Daoy (cell line): ENCODE measurements at regions not wholly inside any gene's neighbourhood (a gene's known extent, or its start where the extent isn't known, plus 50 kb on each side); places are given as distances from the start of the nearest gene placed in this dataset.

ENCODE experiments used
- DNase-seq: peaks from one replicate; pipeline ENCODE4 v3.0.0-alpha.2; 2015; ENCODE audit warnings: low read depth

DNA sequence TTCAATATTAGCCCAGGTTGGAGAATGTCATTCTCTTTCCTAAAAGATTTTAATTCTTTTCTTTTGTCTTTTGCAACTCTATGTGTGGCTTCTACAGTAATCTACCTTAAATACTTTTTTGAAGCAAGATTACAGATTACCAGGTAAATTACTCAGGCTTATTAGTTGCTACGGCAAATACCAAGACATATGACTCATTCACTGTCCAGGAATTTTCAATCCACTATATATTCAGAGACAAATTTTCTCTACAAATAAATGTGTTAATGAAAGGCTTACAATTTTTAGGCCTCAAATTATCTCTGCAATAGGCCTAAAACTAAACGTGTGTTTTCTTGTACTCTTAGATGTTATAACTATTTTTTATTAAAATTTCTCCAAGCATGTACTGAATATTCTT, 631.3 kb downstream of the DIAPH3 start:
- DNase-seq = no peak

DNA sequence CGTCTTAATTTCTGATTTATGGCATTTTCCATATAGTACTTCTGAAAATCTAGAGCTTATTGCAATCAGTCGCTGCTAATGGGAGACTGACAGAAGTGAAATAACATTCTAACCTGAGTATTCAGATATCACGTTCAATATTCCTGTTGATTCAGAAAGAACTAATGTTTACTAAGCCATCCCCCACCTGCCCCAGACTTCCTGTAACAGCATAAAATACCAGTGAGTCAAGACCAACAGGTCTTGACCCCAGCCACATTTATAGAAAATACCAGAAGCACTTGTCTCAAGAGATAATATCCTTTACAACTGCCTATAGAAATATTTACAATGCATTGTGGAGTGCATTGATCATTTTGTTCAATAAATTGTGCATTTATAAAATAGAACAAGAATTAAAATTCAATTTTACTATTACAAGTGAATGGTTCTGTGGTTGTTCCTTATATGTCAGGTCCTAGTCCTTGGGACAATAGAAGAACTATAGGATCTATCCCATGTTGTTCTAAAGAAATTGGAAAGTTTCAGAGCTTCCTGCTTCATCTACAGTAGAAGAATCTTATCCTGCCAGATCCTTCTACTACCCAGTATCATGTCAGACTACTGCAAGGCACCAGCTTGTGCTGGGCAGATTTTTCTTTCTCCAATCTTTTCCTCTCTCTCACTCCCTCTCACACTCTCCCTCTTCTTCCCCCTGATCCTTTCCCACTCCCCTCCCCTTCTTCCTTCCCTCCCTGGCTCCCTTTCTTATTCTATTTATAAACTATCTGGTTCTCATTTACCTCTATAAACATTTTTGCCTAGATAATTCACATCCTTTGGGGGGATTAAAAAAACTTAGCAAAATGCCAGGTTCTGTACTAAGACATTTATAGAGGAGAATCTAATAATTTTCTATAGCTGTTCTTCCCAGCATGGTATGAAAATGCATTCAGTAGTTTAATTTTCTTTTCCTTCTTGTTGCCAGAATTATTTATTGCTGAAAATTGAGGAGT, 629.9 kb downstream of the DIAPH3 start:
- peak; percentile 1 for DNase-seq

DNA sequence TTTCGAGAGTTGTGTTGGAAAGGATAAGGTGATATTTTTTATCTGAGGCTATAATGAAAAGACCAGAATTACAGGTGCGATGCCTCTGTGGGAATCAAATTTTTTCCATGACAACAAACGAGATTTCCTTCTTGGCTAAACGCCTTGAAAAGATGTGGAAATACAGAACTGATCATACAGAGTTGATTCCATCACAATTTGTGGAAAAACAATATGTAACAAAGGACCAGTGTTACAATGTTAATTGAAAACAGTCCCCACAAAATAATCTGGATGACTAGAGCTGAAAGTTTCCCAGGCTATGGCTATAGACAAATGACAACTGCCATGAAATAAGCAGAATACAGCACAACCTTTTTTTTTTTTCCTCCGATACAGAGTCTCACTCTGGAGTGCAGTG, 628.9 kb downstream of the DIAPH3 start:
- DNase-seq = no peak

DNA sequence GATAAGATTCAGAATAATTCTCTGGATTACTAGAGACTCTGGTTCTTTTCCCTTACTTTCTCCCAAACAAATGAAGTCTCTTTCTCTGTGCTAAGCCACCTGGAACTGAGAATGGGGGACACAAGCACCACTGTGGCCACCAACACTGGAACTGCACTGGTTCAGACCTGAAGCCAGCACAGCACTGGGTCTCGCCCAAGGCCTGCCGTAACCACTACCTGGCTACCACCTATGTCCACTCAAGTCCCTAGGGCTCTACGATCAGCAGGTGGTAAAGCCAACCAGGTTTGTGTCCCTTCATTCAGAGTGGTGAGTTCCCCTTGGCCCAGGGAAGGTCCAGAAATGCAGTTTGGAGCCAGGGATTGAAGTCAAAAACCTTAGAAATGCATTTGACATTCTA, 626.2 kb downstream of the DIAPH3 start:
- no peak for DNase-seq

DNA sequence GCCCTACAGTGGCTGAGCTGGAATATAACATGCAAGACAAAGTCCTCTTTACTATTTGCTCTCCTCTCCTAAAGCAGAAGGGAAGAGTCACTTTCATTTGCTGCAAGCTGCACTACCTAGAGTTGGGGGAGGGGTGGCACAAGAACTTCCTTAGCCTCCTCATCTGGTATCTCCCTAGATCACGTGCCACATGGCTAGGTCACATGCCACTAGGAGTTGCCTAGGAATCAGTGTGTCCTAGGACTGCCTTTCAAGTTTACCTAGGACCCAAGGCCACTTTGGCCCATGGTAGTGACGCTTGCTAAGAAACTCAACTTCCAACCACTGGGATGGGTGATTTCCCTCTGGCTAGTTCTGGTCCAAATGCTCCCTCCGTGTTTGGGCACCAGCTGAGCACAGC, 625.2 kb downstream of the DIAPH3 start:
- DNase-seq = no peak

DNA sequence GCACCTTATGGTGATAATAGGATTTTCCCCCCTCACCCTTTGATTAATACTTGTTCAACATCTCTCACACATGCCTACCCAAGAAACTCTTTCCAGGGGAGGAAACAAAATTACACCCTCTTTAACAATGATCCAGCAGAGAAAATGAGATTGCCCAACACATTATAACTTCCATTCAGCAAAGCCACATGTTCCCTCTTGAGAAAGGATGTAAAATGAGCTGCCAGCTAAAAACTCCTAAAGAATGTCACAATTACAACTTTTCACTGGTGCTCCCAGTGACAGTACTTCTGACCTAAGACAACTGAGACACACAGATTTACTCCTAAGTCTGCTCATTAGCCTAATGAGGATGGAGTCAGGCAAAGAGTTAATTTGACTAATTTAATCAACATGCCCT, 621.4 kb downstream of the DIAPH3 start:
- no peak for DNase-seq

DNA sequence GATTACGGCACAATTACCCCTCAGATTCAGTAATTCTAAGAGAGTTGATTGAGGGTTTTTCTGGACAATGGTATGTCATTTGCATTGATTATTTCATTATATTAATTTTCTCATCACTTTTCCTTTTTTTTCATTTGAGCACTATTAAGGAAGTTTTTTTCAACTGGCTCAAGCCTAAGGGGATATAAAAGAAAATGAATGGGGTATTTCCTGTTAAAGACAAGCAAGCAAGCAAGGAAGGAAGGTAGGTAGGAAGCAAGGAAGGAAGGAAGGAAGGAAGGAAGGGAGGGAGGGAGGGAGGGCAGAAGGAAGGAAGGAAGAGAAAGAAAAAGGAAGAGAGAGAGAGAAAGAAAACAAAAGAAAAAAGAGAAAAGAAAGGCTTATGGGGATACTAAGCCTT, 620.3 kb downstream of the DIAPH3 start:
- DNase-seq = no peak

DNA sequence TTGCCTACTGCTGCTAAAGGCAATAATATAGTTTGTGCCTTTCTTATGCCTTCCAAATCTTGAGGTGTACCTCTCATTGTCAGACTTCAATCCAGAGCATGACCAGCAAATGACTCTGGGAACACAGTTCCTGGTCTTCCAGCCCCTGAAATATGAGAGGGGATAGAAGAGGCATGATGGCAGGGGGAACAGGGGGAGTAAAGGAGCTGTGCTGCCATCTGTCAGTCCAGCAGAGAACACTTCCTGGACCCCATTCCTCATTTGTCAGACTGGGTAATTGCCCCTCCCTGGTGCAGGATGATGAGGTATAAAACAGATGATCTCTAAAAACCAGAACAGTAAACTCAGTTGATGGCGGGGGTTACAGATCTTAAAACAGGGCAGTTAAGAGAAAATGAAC, 618.7 kb downstream of the DIAPH3 start:
- DNase-seq = no peak

DNA sequence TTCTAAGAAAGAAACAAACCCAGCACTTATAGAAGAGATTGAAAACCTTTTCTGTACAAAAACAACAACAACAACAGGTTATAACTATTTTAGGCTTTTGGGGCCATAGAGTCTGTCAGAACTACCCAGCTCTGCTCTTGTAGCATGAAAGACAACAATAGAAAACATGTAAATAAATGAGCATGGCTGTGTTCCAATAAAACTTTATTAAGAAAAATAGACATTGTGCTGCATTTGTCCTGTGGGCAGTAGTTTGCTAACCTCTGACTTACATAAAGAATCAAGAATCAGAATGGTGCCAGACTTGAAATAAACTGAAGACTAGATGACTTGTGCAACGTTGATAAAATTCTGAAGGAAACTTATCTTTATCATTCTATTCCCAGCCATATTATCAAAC, 617.5 kb downstream of the DIAPH3 start:
- no peak for DNase-seq

DNA sequence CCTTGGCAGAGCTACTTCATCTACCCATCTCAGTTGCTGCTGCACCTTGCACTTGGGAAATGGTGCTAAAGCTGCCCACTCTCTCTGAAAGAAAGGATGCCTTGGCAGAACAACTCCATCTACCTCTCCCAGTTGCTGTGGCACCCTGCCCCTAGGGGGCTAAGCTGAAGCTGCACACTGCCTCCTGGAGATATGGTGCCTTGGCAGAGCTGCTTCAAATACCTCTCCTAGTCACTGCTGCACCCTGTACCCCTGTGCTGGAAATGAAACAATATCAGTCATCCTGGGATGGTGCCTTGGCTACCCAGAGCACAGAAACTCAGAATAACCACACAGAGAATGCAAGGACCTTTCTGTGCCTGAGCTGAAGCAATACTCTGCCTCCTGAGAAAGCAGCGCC, 615.8 kb downstream of the DIAPH3 start:
- no peak for DNase-seq

DNA sequence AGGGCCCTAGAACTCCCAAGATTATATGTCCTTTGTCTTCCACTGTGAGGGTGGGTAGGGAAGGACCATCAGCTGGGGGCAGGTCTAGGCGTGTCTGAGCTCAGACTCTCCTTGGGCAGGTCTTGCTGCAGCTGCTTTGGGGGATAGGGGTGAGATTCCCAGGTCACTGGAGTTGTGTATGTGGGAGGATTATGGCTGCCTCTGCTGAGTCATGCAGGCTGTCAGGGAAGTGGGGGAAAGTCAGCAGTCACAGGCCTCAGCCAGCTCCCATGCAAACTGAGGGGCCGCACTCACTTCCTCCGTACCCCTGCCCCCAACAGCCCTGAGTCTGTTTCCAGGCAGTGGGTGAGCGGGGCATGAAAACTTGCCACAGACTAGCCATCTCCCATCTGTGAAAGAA, 600.8 kb downstream of the DIAPH3 start:
- no peak for DNase-seq

DNA sequence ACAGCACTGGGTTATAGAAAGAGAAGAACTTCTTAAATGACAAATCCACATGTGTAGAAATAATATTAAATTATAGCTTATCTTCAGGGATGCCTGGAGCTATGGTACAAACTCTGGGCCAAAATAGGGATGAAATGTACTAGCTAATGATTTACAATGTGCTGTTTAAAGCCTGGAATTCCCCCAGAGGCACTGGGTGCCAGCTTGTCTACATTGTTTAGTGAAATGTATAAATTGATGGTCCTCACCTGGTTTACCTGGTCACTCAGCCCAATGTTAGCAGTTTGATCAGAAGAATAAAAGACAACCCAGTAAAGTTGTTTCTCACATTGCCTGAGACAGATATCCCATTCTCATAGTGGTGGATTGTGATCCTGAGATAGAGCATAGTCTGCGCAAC, 597.2 kb downstream of the DIAPH3 start:
- no peak for DNase-seq

DNA sequence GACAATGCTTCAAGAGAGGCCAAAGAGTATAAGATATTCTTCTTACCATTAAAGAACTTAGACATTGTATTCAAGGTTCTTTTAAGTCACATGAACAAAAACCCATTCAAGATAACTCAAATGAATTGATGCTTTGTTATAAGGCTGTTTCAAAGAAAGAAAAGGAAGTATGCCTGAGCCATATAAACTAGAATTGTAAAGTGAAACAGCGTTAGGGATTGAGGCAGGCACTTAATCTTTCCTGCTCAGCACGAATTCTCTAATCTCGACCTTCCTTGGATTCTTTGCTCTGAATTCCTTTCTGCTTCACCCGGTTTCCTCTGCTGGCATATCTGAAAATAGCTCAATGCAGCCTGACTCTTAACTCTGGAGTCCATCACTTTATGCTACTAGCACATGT, 595.4 kb downstream of the DIAPH3 start:
- DNase-seq = no peak

DNA sequence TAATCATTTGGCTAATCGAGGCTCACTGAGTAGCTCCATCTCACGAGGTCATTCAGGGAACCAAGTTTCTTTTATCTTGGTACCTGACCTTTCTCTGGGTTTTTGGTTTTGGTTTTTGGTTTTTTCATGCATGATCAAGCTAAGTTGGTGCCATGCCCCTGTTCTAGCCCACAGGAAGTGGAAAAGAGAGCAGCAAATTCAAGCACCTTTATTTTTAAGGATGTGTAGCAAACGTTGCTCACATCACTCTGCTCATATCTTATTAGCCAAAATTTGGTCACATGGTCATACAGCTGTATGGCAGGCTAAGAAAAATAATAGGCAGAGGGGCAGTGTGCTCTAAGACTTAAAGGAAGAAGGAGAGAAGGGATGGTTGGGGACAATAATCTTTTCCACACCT, 593.5 kb downstream of the DIAPH3 start:
- no peak for DNase-seq

DNA sequence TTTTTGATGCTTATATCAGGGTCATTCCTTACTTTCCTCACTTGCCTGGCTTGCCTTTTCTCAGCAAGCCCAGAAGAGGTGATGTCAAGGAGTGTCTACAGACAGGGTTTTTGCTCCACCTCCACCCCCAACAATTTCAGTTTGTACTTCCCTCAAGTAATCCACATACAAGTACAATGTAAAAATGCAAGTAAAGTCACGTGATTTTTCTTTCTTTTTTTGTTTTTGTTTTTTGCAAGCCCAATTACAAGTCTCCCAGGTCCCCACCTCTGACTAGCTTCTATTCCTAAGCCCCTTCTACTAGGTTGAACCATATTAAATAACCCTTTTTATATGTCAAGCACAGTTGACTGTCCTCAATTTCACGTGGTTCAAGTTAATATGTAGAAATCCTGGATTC, 579.6 kb downstream of the DIAPH3 start:
- DNase-seq = no peak

DNA sequence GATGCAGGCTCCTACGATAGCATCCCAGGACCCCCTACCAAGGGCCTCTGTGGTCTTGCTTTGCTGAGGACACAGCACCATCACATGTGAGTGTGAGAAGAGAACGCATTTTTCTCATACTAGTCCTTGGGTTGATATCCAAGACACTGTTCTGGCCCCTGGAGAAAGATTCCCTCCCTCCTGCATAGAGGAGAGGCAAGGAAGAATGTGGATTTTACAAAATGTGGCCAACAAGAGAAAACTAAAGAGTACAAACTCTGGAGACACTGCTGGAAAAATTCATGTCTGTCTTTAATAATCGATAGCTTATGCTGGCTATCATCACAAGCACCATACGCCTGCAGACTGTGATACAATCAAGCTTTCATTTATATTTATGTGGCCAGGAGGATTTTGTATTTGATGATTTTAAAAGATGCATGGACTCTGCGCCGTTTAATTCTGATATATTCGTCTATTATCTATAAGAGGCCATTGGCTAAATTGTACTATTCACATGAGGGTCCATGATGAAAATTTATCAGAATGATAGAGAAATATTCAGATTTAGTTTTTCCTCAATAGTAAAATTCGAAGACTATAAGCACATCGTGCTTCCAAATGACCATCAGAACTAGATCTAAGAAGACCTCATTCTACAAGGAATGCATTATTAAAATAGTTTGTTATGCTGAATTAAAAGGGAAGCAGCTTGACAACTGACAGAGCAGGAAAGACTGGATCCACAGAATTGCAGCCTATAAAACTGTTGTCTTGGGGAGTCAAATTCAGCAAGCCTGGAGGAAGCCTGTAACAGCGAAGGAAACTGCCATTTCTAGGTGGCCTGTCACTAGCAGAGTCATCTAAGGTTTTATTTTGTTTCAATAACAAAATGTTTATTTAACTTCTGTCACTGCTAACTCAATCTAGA, 578.7 kb downstream of the DIAPH3 start:
- DNase-seq = no peak

DNA sequence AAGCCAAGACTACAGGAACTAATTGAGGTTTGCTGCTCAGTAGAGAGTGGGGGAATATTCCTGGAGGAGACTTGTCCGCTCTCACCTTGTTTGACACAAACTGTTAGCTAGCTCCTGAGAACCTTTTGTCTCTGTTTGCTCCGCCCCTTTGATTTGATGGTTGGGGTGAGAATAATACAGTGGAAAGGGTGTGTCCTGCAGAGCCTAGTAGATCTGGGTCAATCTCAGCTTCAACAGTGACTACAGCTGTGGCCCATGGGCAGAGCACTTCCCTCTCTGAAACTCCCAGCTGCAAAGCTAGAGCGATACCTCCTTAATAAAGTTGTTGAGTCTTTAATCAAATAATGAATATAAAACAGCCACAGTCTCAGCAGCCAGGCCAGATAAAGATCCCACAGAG, 576.7 kb downstream of the DIAPH3 start:
- DNase-seq = no peak

DNA sequence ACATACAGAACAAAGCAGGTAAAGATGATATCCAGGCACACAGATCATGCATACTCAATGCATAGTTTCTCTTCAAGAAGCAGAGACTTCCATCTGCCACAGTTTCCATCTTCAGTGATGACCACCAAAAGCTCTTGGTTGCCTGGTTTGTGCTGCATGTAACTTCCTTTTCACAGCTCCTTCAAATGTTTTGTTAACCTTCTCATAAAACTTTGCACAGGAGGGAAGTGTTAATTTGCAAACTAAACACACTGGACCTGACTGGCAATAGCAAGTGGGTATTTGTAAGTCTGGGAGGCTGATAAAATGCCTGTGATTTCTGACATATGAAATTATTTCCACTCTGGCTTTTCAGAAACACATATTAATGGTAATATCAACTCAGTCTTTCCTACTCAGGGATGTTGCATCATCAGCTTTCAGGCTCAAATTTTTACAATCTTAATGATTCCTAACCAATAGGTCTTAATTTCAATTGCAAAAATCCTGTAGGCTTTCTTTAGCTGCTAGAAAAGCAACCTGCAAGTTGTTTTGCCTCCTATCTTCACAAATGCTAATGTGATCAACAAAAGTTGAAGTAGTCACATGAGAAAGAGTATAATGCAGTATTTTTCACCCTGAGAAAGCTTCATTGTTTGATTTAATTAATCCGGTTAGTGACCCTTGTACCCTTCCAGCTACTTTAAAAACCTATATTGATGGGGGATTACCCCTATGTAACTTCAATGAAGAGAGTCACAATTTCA, 575.6 kb downstream of the DIAPH3 start:
- no peak for DNase-seq

DNA sequence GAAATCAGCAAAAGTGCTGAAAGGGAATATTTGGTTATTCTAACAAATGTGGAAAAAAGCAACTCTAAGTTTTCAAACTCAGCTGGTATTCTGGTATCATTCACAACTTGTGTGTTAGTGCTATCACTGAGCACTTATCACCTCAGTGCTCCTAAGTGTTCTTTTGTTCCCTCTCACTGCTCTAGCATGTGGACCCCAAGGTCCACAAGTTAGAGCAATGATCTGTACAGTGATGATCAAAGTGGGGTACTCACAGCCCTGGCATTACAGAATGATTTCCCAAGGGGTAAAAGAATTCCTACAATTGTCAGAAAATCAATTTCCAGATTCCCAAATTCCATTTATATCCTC, 575.0 kb downstream of the DIAPH3 start:
- DNase-seq = no peak

DNA sequence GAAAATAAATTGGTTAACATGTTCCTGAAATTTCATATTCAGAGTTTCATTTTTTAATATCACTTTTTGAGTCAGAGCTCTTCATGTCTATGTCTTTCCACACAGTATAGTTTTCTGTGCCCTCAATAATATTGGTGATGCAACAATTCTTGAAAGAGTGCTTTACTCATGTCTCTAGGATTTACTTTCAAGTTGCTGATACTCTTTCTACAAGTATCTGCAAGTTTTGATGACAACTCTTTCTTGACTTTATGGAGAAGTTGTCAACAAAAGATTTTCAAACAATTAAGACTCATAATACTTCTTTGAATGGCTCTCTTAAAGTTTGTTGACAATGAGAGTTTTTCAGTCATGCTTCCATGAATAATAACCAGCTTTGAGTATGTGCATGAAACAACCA, 561.7 kb downstream of the DIAPH3 start:
- no peak for DNase-seq

DNA sequence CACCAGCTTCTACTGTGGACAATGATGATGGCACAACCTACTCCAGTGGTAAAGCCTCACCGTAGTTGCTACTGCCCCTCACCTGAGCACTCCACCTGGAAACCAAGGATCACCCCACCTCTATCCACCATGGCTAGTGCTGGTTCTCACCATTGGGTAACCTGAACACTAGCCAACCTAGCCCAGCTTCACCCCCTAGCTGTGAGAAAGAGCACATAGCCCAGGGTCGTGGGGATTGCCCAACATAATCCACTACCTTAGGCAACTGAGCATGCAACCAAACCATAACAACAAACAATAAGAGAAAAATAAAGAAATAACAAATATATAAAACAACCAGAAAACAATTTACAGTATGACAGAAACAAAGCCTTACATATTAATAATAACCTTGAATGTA, 560.1 kb downstream of the DIAPH3 start:
- no peak for DNase-seq

DNA sequence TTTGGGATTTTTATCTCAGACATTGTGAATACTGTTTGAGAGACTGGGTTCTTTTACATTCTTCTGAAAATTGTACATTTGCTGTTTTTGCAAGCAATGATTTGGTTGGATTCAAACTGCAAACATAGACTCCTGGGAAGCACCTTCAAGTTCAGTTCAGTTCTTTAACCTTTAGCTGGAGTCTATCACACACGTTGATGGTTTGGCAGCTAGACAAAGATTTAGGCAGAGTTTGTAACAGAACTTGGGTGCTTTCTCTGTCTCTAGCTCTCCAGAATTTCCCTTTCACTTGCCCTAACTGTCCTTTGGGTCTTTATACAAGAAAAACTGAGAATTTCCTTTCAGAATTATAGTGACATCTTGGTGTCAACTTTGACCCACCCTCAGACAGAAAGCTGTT, 556.6 kb downstream of the DIAPH3 start:
- DNase-seq = no peak
